SH-SY5Y (cell line): ENCODE measurements at regions not wholly inside any gene's neighbourhood (a gene's known extent, or its start where the extent isn't known, plus 50 kb on each side); places are given as distances from the start of the nearest gene placed in this dataset.

ENCODE experiments used
- GATA2 ChIP-seq: IDR thresholded peaks from 2 replicates; pipeline ENCODE4 v1.6.1; 2011; ENCODE audit warnings: mild to moderate bottlenecking, low read depth, low read length
- GATA3 ChIP-seq: IDR thresholded peaks from 2 replicates; pipeline ENCODE4 v1.6.1; 2011; ENCODE audit warnings: low read depth, mild to moderate bottlenecking, low read length, moderate library complexity

- TF ChIP-seq GATA2 (no peak), GATA3 (no peak)
Observed at GRCh38 chr18:33875029-33875565, 297.1 kb downstream of the ASXL3 start.

- TF ChIP-seq GATA2 (no peak), GATA3 (no peak)
Observed at GRCh38 chr18:33873112-33873511, 295.1 kb downstream of the ASXL3 start.

DNA sequence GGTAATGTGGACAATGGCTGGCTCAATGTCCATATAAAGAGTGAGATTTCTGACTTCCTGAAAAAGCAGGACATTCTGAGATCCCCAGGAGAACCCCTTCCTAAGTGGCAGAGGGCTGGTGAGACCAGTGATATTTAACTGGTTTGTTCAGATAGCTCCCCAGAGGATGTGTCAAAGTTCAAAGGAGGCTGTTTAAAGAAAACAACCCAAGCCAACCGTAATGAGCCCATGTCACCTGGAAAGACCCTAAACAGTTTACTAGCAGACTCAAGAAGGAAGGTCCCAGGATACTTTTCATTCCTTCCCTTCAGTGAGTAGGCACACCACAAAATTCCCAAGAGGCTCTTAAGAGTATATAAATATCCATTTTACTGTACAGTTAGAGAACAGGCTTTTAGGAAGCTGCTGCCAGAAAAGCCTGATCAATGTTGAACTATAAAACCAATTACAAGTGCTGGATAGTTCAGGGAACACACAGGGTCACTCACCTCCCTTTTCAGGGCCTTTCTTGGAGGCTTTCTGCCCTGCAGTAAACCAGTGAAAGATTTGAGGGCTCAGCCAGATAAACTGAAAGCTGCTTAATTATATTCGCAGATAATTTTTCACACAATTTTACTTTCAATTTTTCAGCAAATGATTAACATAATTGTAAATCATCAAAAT, 293.5 kb downstream of the ASXL3 start:
- TF ChIP-seq GATA2 (no peak), GATA3 (no peak)

- TF ChIP-seq GATA3, result no peak
- no peak for TF ChIP-seq GATA2
Observed at GRCh38 chr18:33870059-33870458, 292.0 kb downstream of the ASXL3 start.

GRCh38 chr18:33866386-33866785, 288.4 kb downstream of the ASXL3 start:
- TF ChIP-seq GATA2 (no peak), GATA3 (no peak)

- TF ChIP-seq GATA3 (no peak), GATA2 (no peak)
Observed at GRCh38 chr18:33863912-33864311, 285.9 kb downstream of the ASXL3 start.

- no peak for TF ChIP-seq GATA2
- TF ChIP-seq GATA3, result no peak
Observed at GRCh38 chr18:33854827-33855139, 276.8 kb downstream of the ASXL3 start.

DNA sequence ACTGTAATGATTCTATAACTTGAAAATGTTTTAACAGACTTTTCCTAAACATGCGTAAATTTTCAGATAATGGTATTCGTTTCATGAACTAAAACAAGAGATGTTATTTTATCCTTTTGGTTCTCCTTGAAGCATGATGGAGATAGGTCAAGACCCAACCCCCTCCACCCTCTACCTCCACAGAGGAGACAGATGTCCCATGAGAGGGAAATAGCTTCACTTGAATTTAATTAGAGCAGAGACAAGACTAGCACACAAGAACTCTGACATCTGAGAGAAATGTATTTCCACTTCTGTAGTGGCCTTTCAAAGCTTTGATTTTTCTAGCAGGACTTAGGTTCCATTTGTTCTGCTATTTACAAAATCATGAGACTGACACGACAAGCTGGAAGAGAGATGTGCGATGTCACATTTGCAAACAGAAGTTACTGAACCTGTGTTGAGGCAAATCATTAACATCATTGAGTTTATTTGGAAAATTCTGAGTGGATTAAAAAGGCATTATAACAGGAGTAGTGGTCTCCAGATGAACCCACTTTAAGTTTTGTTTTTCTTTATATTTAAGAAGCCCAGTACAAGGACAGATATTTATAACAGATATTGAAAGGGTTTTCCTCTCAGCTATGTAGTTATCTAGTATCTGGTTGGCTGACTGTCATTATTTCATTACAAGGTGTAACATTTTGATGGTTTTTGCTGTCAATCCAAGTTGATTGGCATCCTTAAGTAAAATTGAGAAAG, 276.2 kb downstream of the ASXL3 start:
- no peak for TF ChIP-seq GATA2
- no peak for TF ChIP-seq GATA3

GRCh38 chr18:33853187-33853586, 275.2 kb downstream of the ASXL3 start:
- TF ChIP-seq GATA2, result no peak
- TF ChIP-seq GATA3, result no peak

DNA sequence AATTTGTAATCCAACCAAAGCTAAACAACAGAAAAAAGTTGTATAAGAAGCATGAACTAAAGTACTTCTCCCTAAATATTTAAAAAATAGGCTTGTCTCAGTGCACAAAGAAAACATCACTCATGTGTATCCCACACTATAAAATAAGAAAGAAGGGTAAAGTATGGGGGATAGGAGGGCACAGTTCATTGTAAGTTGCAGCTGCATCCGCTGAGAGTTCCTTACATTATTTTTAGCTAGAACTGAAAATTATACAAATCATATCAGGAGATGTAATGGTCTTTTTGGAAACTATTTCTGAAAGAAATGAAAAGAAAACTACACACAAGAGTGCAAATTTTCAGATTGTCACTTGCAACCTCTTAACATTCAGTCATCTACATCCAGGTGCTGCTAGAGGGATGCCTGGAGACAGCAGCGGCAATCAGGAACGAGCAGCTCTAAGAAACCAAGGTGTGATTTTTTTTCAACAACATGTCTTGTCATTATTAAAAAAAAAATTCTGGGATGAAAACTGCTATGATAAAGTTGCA, 273.6 kb downstream of the ASXL3 start:
- TF ChIP-seq GATA2 (no peak), GATA3 (no peak)

DNA sequence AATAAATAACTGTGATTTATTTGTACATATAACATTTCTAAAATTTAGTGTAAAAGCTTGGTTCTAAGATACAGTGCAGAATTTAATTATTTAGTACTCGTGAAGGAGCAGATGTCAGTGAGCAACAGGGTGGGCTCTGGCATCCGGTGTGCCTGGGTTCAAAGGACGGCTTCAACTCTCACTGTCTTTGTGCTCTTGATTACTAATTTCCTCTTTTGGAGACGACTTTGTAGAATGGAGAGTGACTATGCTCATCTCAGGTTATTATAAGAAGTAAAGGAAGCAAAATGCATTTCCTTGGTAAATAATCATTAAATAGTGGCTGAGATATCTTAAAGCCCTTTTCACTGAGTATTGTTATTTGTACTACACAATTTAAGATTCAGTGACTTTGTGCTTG, 271.7 kb downstream of the ASXL3 start:
- TF ChIP-seq GATA2, result no peak
- no peak for TF ChIP-seq GATA3

GRCh38 chr18:33844232-33844631, 266.2 kb downstream of the ASXL3 start:
- TF ChIP-seq GATA2, result no peak
- no peak for TF ChIP-seq GATA3

DNA sequence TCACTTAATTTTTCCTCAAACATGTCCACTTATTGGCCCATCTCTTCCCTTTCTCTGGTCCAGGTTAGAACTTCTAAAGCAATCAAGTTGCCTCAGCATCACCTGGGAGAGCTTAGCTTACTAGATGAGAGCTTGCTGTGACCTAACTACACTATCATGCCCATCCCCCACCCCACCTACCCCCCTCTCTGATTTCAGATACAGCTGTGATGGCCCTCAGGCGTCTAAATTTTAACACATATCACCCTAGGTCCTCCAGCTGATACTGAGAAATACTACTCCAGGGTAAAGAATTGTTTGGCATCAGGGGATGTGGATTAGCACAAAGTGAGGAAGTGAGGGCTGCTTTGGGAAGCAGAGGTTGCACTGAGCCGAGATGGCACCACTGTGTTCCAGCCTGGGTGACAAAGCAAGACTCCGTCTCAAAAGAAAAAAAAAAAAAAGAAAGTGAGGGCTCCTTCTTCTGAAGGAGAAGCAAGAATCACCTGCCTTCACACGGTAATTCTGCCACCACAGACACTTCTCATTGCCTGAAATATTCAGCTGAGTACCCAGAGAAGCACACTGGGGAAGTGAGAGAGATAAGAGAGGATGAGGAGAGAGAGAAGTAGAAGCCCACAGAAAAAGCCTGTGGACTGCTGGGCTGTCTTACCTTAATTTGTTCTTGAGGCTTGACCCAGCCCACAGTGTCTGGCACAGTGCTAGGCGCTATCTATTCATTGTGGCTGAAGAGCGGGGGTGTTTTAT, 263.4 kb downstream of the ASXL3 start:
- TF ChIP-seq GATA2 (no peak), GATA3 (no peak)

DNA sequence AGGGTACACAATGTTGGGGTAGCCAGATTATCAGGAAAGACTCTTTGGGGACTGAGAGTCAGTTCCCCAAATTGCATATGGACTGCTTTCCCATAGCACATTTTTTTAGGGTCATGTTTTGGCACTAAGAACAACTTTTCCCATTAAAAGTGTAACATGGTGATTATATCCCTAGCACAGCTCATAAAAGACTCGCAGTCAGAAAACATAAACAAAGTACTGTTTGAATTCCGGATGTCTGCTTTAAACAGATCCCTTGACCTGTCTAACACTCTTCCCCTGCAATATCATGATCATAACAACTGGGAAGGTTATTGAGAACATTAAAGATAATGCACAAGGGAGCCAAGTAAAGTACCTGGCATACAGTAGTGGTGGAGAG, 262.2 kb downstream of the ASXL3 start:
- TF ChIP-seq GATA3 (no peak), GATA2 (no peak)
